Ovary (tissue), 3 donors: ENCODE measurements at regions not wholly inside any gene's neighbourhood (a gene's known extent, or its start where the extent isn't known, plus 50 kb on each side); places are given as distances from the start of the nearest gene placed in this dataset.

Source experiments
- CTCF ChIP-seq, 3 donors: fragments of 450-650 bp in 2 of 3; fragments of 200-600 bp in 1 of 3; IDR thresholded peaks; one replicate each; pipeline versions ENCODE4 v1.5.1 to v1.8.0; 2016 to 2022; ENCODE audit warnings: antibody characterized with exemption in 3 of 3, mild to moderate bottlenecking in 1 of 3
- POLR2A ChIP-seq: fragments of 450-650 bp; IDR thresholded peaks from one replicate; pipeline ENCODE4 v1.6.1; 2017; ENCODE audit warnings: antibody characterized with exemption, mild to moderate bottlenecking, moderate library complexity
- donor health status: DM: no; HTN: no; CAD: no.

DNA sequence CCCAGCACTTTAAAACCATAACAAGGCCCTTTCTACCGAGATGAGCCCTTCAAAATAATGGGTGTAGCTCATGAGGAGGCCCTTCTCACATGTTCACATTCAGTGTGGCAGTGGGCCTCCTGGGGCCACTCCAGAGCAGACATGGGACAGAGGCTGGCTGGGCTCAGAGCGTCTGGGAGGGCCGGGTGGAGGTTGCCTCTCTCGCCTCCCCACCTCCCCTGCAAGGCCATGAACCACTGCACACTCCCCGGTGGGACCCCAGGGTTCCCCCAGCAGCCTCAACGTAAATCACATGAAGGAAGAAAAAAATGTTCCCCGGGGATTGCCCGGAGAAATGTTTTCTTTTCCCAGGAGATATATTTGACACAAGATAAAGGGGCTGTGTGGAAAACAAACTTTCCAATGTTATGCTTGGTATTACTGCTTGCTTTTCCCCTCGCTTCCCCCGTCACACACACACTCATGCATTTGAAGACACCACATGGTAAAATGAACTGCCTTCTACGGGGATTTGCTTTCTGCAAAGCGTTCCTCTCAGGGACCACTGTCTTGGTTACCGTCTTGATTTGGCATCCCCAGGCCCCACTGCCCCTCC, 190.7 kb upstream of the CCND2 start:
- no peak for TF ChIP-seq CTCF (IDR thresholded peaks at IDR 0.05)
- TF ChIP-seq POLR2A: no peak
